ENCODE measurements at regions not wholly inside any gene's neighbourhood (a gene's known extent, or its start where the extent isn't known, plus 50 kb on each side); places are given as distances from the start of the nearest gene placed in this dataset.

DNA sequence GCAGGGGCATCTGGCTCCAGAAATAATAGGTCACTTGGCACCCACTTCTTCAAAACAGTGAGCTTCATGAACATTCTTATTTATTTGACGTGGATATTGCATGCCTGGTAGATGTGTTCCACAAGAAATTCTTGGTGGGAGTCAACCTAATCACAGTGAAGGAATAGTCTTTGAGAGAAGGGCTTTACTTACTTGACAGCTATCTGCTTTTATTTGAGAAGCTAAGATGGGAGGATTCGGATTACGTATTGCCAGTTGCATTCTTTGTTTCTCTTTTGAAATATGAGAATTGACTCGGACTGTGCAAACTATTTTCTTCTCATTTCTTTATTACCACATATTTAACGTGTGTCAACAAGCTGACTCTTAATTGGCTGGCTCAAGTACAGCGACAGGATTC lies 117.2 kb downstream of the FASLG start:
- TF ChIP-seq, protein P1, sequence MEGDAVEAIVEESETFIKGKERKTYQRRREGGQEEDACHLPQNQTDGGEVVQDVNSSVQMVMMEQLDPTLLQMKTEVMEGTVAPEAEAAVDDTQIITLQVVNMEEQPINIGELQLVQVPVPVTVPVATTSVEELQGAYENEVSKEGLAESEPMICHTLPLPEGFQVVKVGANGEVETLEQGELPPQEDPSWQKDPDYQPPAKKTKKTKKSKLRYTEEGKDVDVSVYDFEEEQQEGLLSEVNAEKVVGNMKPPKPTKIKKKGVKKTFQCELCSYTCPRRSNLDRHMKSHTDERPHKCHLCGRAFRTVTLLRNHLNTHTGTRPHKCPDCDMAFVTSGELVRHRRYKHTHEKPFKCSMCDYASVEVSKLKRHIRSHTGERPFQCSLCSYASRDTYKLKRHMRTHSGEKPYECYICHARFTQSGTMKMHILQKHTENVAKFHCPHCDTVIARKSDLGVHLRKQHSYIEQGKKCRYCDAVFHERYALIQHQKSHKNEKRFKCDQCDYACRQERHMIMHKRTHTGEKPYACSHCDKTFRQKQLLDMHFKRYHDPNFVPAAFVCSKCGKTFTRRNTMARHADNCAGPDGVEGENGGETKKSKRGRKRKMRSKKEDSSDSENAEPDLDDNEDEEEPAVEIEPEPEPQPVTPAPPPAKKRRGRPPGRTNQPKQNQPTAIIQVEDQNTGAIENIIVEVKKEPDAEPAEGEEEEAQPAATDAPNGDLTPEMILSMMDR (IDR thresholded peaks at IDR 0.05): no peak
- TF ChIP-seq POLR2AphosphoS5 (IDR thresholded peaks at IDR 0.05): no peak

All from breast epithelium (tissue), 3 donors.